GM12872 (cell line): ENCODE measurements at regions not wholly inside any gene's neighbourhood (a gene's known extent, or its start where the extent isn't known, plus 50 kb on each side); places are given as distances from the start of the nearest gene placed in this dataset.

Experiments used
- TF ChIP-seq, protein P1 (sequence below): IDR thresholded peaks from 3 replicates; pipeline ENCODE4 v1.5.1; 2011; ENCODE audit warnings: low read depth, mild to moderate bottlenecking, low read length, moderate library complexity; ENCODE audit not compliant: insufficient read depth

DNA sequence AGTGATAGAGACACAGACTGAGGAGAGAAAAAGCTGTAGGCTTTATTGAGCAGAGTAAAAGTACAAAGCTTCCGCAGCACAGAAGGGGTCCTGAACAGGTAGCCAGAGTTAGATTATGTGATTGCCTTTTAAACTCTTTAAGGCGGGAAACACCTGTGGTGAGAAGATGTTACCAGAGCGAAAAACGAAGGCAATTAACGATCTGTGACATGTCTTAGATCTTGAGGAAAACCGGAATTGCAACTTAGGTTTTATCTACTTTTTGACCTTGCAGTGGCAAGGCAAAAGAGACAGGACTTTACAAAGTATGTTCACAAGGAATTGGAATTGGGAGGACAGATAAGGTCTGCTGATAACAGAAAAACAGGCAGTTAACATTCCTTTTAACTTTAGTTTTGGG is 493.6 kb upstream of the FAT3 start:
- TF ChIP-seq, protein P1, sequence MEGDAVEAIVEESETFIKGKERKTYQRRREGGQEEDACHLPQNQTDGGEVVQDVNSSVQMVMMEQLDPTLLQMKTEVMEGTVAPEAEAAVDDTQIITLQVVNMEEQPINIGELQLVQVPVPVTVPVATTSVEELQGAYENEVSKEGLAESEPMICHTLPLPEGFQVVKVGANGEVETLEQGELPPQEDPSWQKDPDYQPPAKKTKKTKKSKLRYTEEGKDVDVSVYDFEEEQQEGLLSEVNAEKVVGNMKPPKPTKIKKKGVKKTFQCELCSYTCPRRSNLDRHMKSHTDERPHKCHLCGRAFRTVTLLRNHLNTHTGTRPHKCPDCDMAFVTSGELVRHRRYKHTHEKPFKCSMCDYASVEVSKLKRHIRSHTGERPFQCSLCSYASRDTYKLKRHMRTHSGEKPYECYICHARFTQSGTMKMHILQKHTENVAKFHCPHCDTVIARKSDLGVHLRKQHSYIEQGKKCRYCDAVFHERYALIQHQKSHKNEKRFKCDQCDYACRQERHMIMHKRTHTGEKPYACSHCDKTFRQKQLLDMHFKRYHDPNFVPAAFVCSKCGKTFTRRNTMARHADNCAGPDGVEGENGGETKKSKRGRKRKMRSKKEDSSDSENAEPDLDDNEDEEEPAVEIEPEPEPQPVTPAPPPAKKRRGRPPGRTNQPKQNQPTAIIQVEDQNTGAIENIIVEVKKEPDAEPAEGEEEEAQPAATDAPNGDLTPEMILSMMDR, result no peak

- TF ChIP-seq, protein P1, result no peak
These were observed 494.0 kb upstream of the FAT3 start for GRCh38 chr11:91730620-91731019.

DNA sequence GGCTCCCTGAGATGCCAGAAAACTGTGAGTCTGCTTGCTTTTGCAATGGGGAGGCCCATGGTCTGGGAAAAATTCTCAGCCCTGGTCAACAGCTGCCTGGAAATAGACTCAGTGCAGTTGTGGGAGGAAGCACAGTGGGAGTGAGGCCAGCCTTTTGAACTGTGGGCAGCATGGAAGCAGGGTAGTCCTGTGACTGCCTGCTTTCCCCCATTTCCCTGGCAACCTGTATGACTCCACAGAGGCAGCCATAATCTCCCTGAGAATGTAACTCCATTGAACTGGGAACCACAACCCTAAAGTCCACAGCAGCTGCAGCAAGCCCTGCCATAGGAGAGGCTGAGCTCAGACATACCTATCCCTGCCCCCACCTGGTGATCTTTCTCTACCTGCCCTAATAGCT is 494.6 kb upstream of the FAT3 start:
- TF ChIP-seq, protein P1, result no peak

DNA sequence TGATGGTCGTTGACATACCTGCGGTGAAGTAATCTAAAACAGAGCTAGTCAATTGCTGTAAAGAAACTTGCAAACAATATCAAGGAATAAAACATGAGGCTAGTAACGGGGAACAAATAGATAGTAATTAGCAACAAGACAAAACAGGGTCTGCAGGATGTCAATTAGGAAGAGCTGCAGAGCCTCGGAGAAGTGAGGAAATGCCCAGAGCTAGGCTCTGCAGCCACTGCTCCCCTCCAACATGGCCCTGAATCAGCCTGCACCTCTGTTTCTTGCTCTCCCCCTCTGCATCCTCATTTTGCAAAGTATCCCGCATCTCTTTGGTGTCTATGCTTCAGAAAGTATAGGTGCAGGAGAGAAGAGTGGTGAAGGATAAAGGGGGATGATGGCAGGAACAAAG is 507.4 kb upstream of the FAT3 start:
- TF ChIP-seq, protein P1, result no peak

- TF ChIP-seq, protein P1, result no peak
These were observed 516.8 kb upstream of the FAT3 start for GRCh38 chr11:91707652-91708482.

- TF ChIP-seq, protein P1, result no peak
These were observed 521.6 kb upstream of the FAT3 start for GRCh38 chr11:91703042-91703441.

GRCh38 chr11:91700854-91701253 is 523.8 kb upstream of the FAT3 start:
- TF ChIP-seq, protein P1, result no peak
